ENCODE measurements at regions not wholly inside any gene's neighbourhood (a gene's known extent, or its start where the extent isn't known, plus 50 kb on each side); places are given as distances from the start of the nearest gene placed in this dataset.

DNA sequence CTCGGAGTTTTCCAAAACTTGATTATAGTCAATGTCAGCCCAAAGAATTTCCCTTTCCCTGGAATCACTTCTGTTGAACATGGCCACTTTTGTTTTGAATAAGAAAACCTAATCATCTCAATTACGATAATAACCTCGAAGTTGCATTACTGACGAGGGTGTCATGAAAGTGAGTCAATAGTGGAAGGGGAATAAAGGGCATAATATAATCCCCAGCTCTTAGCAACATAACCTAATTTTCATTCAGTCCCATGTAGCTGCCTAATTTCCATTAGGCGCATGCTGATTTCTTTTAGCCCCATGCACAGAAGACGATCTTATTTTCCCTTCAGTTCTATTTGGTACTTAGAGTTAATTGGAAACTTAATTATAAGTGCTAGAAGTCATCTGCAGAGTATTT lies 51.1 kb upstream of the RAPH1 start:
- Histone ChIP-seq H3K36me3 (ENCODE audit: control insufficient read depth in 2 of 2, insufficient read depth in 2 of 2, low read length in 1 of 2) (no peaks in the 10 kb centered on the region), H3K4me1 (ENCODE audit: control insufficient read depth, insufficient read depth, low read length) (peaks cover 6% of the 10 kb centered on the region), H3K27me3 (replicated peaks in 1 of 2; ENCODE audit: control insufficient read depth in 2 of 2, insufficient read depth in 2 of 2, low read length in 1 of 2) (peaks cover 0 to 8% of the 10 kb centered on the region in 2 experiments; a peak in 2 of 4 replicates), H3K4me2 (ENCODE audit: control insufficient read depth, insufficient read depth) (no peak overlapping the region), H3K4me3 (no peak overlapping the region), H3K9ac (ENCODE audit: control insufficient read depth, insufficient read depth, low read length) (no peak overlapping the region), H3K27ac (ENCODE audit: control insufficient read depth, insufficient read depth) (no peak overlapping the region), H4K20me1 (ENCODE audit: control insufficient read depth, insufficient read depth) (no peaks in the 10 kb centered on the region; the same call in 1 of the 2 replicates), H3K79me2 (ENCODE audit: control insufficient read depth, insufficient read depth, low read length) (no peaks in the 10 kb centered on the region), H2AFZ (ENCODE audit: control insufficient read depth, low read depth, low read length) (no peak overlapping the region), H3K9me3 (replicated peaks; ENCODE audit: control insufficient read depth, insufficient read depth, low read length) (no peaks in the 10 kb centered on the region; the same call in 2 of the 3 replicates)
- ATAC-seq (no peak), DNase-seq (ENCODE audit: low read depth, low spot score) (no peak), FAIRE-seq (no peak)
- ChIA-PET POLR2A (no interaction called here), CTCF (no interaction called here), SMC1A (ENCODE audit: uncharacterized antibody, unreplicated experiment) (interaction anchor here (1.9 kb wide), 1 partner anchor 9 kb away, joined by 4 read pairs; no protein-coding TSS in a partner anchor), RAD21 (ENCODE audit: unreplicated experiment) (no interaction called here)
- TF ChIP-seq, protein P1, sequence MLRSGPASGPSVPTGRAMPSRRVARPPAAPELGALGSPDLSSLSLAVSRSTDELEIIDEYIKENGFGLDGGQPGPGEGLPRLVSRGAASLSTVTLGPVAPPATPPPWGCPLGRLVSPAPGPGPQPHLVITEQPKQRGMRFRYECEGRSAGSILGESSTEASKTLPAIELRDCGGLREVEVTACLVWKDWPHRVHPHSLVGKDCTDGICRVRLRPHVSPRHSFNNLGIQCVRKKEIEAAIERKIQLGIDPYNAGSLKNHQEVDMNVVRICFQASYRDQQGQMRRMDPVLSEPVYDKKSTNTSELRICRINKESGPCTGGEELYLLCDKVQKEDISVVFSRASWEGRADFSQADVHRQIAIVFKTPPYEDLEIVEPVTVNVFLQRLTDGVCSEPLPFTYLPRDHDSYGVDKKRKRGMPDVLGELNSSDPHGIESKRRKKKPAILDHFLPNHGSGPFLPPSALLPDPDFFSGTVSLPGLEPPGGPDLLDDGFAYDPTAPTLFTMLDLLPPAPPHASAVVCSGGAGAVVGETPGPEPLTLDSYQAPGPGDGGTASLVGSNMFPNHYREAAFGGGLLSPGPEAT (IDR thresholded peaks at IDR 0.05; ENCODE audit: low read depth), result no peak
- TF ChIP-seq WRNIP1 (IDR thresholded peaks at IDR 0.05; ENCODE audit: borderline replicate concordance, low read depth, low read length), result no peak
- TF ChIP-seq POLR2AphosphoS2 (IDR thresholded peaks at IDR 0.05; ENCODE audit: low read depth, low read length), result no peak
- under 1% methylated on average over 6 of the region's 6 CpGs for WGBS (ENCODE audit: insufficient coverage, insufficient replicate concordance, low lambda C conversion rate, missing lambda C conversion rate)
- no TSS peak for BruUV-seq (replicated peaks)
- intact Hi-C loops (cut with micrococcal nuclease; ENCODE audit: unreplicated experiment) (no loop called here), in situ Hi-C loops (cut with MboI) (no loop called here)

DNA sequence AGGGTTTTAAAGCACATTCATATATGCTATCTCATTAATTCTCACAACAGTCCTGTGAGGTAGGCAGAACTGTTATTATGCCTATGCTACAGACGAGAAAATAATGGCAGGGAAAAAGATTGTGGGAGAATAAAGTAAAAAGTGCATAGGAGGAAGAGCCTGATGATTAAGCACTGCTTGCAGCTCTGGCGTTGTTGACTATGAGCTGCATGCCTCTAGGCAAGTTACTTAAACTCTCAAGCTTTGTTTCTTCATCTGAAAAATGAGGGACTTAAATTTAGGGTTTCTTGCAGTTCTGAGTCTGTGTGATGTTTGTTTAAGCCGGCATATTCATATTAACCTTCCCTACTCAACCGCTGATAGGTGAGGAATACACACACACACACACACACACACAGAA lies 51.6 kb upstream of the RAPH1 start:
- TF ChIP-seq, protein P2, sequence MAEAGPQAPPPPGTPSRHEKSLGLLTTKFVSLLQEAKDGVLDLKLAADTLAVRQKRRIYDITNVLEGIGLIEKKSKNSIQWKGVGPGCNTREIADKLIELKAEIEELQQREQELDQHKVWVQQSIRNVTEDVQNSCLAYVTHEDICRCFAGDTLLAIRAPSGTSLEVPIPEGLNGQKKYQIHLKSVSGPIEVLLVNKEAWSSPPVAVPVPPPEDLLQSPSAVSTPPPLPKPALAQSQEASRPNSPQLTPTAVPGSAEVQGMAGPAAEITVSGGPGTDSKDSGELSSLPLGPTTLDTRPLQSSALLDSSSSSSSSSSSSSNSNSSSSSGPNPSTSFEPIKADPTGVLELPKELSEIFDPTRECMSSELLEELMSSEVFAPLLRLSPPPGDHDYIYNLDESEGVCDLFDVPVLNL (IDR thresholded peaks at IDR 0.05; ENCODE audit: low read depth, low read length), result no peak
- TF ChIP-seq BACH1 (IDR thresholded peaks at IDR 0.05; ENCODE audit: borderline replicate concordance) (no peak), LARP7 (IDR thresholded peaks at IDR 0.05) (no peak), TARDBP (IDR thresholded peaks at IDR 0.05; ENCODE audit: borderline replicate concordance) (no peak), MTA3 (IDR thresholded peaks at IDR 0.05; ENCODE audit: borderline replicate concordance, low read length) (no peak), CREB1 (IDR thresholded peaks at IDR 0.05; ENCODE audit: low read depth) (no peak), ZNF622 (IDR thresholded peaks at IDR 0.05) (no peak), POU2F2 (IDR thresholded peaks at IDR 0.05; ENCODE audit: borderline replicate concordance, low read depth, low read length) (no peak), IKZF2 (IDR thresholded peaks at IDR 0.05) (no peak)
- DNase-seq (ENCODE audit: low read depth, low spot score) (no peak), ATAC-seq (no peak), FAIRE-seq (no peak)
- intact Hi-C loops (cut with micrococcal nuclease; ENCODE audit: unreplicated experiment) (no loop called here), in situ Hi-C loops (cut with MboI) (no loop called here)
- H3K4me3 ChIP-seq, result no peak overlapping the region
- H3K4me2 ChIP-seq (ENCODE audit: control insufficient read depth, insufficient read depth), result no peak overlapping the region
- ChIA-PET RAD21 (ENCODE audit: unreplicated experiment) (no interaction called here), SMC1A (ENCODE audit: uncharacterized antibody, unreplicated experiment) (no interaction called here), CTCF (no interaction called here), POLR2A (no interaction called here)
- H3K4me1 ChIP-seq (ENCODE audit: control insufficient read depth, insufficient read depth, low read length), result peaks cover 6% of the 10 kb centered on the region
- H2AFZ ChIP-seq (ENCODE audit: control insufficient read depth, low read depth, low read length), result no peak overlapping the region
- H3K27me3 ChIP-seq (replicated peaks in 1 of 2; ENCODE audit: control insufficient read depth in 2 of 2, insufficient read depth in 2 of 2, low read length in 1 of 2), result peaks cover 0 to 8% of the 10 kb centered on the region in 2 experiments; a peak in 2 of 4 replicates
- H3K27ac ChIP-seq (ENCODE audit: control insufficient read depth, insufficient read depth), result no peak overlapping the region
- H4K20me1 ChIP-seq (ENCODE audit: control insufficient read depth, insufficient read depth), result no peaks in the 10 kb centered on the region; the same call in 1 of the 2 replicates
- WGBS (ENCODE audit: insufficient coverage, insufficient replicate concordance, low lambda C conversion rate, missing lambda C conversion rate), result 51% methylated on average over 4 of the region's 4 CpGs
- BruUV-seq (replicated peaks), result no TSS peak
- no peaks in the 10 kb centered on the region for H3K79me2 ChIP-seq (ENCODE audit: control insufficient read depth, insufficient read depth, low read length)
- H3K9ac ChIP-seq (ENCODE audit: control insufficient read depth, insufficient read depth, low read length), result no peak overlapping the region
- H3K36me3 ChIP-seq (ENCODE audit: control insufficient read depth in 2 of 2, insufficient read depth in 2 of 2, low read length in 1 of 2), result no peaks in the 10 kb centered on the region
- no peaks in the 10 kb centered on the region; the same call in 2 of the 3 replicates for H3K9me3 ChIP-seq (replicated peaks; ENCODE audit: control insufficient read depth, insufficient read depth, low read length)

All from GM12878 (cell line).